AG04450 (cell line): ENCODE measurements at regions not wholly inside any gene's neighbourhood (a gene's known extent, or its start where the extent isn't known, plus 50 kb on each side); places are given as distances from the start of the nearest gene placed in this dataset.

Experiments
- CTCF ChIA-PET: fragments of 300-600, 350-600 bp; formaldehyde crosslinking; extraction: SDS; loops from one replicate; lab custom pipeline; 2022; ENCODE audit warnings: antibody characterized with exemption, inconsistent platforms; lab: Charles Lee
- POLR2A ChIA-PET: fragments of 350-600 bp; formaldehyde crosslinking; extraction: SDS; loops from one replicate; lab custom pipeline; 2021; ENCODE audit warnings: antibody characterized with exemption, inconsistent platforms; lab: Yijun Ruan, JAX
- DNase-seq: peaks from one replicate; pipeline ENCODE4 v3.0.0-alpha.2; 2011; ENCODE audit warnings: low read depth, low spot score
- H3K27ac ChIP-seq: one replicate; pipeline ENCODE4 v1.5.1; 2012; ENCODE audit warnings: low read depth, low read length, control low read depth
- H3K27me3 ChIP-seq: one replicate; pipeline ENCODE4 v1.6.0; 2012; ENCODE audit warnings: low read length; ENCODE audit not compliant: control insufficient read depth, insufficient read depth
- H3K4me3 ChIP-seq: 2 replicates; pipeline ENCODE4 v1.5.1; 2011; ENCODE audit warnings: mild to moderate bottlenecking, low read depth, low read length, control low read depth
- H3K9me3 ChIP-seq: 2 replicates; pipeline ENCODE4 v1.5.1; 2012; ENCODE audit warnings: low read length; ENCODE audit not compliant: control insufficient read depth, insufficient read depth
- CTCF ChIP-seq: IDR thresholded peaks from 2 replicates; pipeline ENCODE4 v1.5.1; 2011; ENCODE audit warnings: low read depth, low read length, control low read depth, inconsistent platforms

GRCh38 chr9:30519166-30519565, 1865.3 kb upstream of the ACO1 start:
- H3K4me3 ChIP-seq = no peak overlapping the region
- H3K27me3 ChIP-seq = no peaks in the 10 kb centered on the region
- POLR2A ChIA-PET = no interaction called here
- no peak overlapping the region for H3K27ac ChIP-seq
- DNase-seq = no peak
- TF ChIP-seq CTCF = no peak
- CTCF ChIA-PET = no interaction called here
- H3K9me3 ChIP-seq = peaks cover 15% of the 10 kb centered on the region

- POLR2A ChIA-PET = no interaction called here
- no peak for TF ChIP-seq CTCF
- no peak overlapping the region for H3K4me3 ChIP-seq
- peaks cover 12% of the 10 kb centered on the region for H3K9me3 ChIP-seq
- CTCF ChIA-PET = no interaction called here
- H3K27ac ChIP-seq = no peak overlapping the region
- no peaks in the 10 kb centered on the region for H3K27me3 ChIP-seq
- DNase-seq = no peak
These were observed 1864.7 kb upstream of the ACO1 start for GRCh38 chr9:30519756-30520155.

GRCh38 chr9:30522061-30522460, 1862.4 kb upstream of the ACO1 start:
- peaks cover 8% of the 10 kb centered on the region for H3K9me3 ChIP-seq
- POLR2A ChIA-PET = no interaction called here
- no peaks in the 10 kb centered on the region for H3K27me3 ChIP-seq
- no peak overlapping the region for H3K27ac ChIP-seq
- CTCF ChIA-PET = no interaction called here
- no peak for DNase-seq
- no peak overlapping the region for H3K4me3 ChIP-seq
- TF ChIP-seq CTCF = no peak

GRCh38 chr9:30522486-30522885, 1862.0 kb upstream of the ACO1 start:
- POLR2A ChIA-PET = no interaction called here
- Histone ChIP-seq H3K4me3 (no peak overlapping the region), H3K27me3 (no peaks in the 10 kb centered on the region)

GRCh38 chr9:30524311-30524710, 1860.1 kb upstream of the ACO1 start:
- no peak for TF ChIP-seq CTCF
- Histone ChIP-seq H3K4me3 (no peak overlapping the region), H3K27ac (no peak overlapping the region), H3K27me3 (no peaks in the 10 kb centered on the region), H3K9me3 (peaks cover 8% of the 10 kb centered on the region)
- POLR2A ChIA-PET = no interaction called here
- DNase-seq = no peak
- CTCF ChIA-PET = no interaction called here

More at GRCh38 chr9:30522486-30522885, 1862.0 kb upstream of the ACO1 start:
- Histone ChIP-seq H3K27ac (no peak overlapping the region), H3K9me3 (peaks cover 8% of the 10 kb centered on the region)
- CTCF ChIA-PET = no interaction called here
- DNase-seq = no peak
- TF ChIP-seq CTCF = no peak
